Peyer's patch (tissue), 4 donors: ENCODE measurements at regions not wholly inside any gene's neighbourhood (a gene's known extent, or its start where the extent isn't known, plus 50 kb on each side); places are given as distances from the start of the nearest gene placed in this dataset.
"Not testable (repeated sequence)": the region's sequence is repeated elsewhere in the genome, so short reads cannot be mapped to it uniquely, and the experiment has no call there.

ENCODE experiments used
- CTCF ChIP-seq, 6 experiments: fragments of 450-650 bp in 4 of 6; fragments of 200-600 bp in 2 of 6; sonication (generic) in 1 of 6; IDR thresholded peaks; one replicate each; pipeline ENCODE4 v1.5.1; 2017 to 2019; ENCODE audit warnings: antibody characterized with exemption in 6 of 6, mild to moderate bottlenecking in 3 of 6, moderate library complexity in 1 of 6
- POLR2A ChIP-seq, 2 donors: fragments of 450-650 bp; IDR thresholded peaks; one replicate each; pipeline ENCODE4 v1.5.1; 2017; ENCODE audit warnings: antibody characterized with exemption in 2 of 2, mild to moderate bottlenecking in 2 of 2, moderate library complexity in 2 of 2

DNA sequence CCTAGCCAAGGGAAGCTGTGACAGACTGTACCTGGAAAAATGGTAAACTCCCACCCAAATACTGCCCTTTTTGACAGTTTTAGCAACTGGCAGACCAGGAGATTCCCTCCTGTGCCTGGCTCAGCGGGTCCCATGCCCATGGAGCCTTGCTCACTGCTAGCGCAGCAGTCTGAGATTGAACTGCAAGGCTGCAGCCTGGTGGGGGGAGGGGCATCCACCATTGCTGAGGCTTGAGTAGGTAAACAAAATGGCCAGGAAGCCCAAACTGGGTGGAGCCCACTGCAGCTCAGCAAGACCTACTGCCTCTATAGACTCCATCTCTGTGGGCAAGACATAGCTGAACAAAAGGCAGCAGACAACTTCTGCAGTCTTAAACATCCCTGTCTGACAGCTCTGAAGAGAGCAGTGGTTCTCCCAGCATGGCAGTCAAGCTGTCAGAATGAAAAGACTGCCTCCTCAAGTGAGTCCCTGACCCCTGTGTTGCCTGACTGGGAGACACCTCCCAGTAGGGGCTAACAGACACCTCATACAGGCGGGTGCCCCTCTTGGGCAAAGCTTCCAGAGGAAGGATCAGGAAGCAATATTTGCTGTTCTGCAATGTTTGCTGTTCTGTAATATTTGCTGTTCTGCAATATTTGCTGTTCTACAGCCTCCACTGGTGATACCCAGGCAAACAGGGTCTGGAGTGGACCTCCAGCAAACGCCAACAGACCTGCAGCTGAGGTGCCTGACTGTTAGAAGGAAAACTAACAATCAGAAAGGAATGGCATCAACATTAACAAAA is 143.5 kb upstream of the FBXL7 start:
- not testable (repeated sequence) for TF ChIP-seq CTCF, POLR2A (IDR thresholded peaks at IDR 0.05)
